Endothelial cell of umbilical vein (primary cell): ENCODE measurements at regions not wholly inside any gene's neighbourhood (a gene's known extent, or its start where the extent isn't known, plus 50 kb on each side); places are given as distances from the start of the nearest gene placed in this dataset.

Source experiments
- CTCF ChIP-seq, 2 donors: IDR thresholded peaks; 1 replicate in 1 of 2; 2 replicates in 1 of 2; pipeline ENCODE4 v1.5.1; 2011; ENCODE audit warnings: low read length in 2 of 2, mild to moderate bottlenecking in 2 of 2, moderate library complexity in 2 of 2, control low read depth in 1 of 2, inconsistent platforms in 1 of 2, low read depth in 1 of 2; ENCODE audit not compliant: insufficient read depth in 1 of 2; ENCODE audit errors: extremely low read depth in 1 of 2
- EZH2 ChIP-seq: IDR thresholded peaks from 2 replicates; pipeline ENCODE4 v1.6.1; 2012; ENCODE audit warnings: borderline replicate concordance, low read depth, mild to moderate bottlenecking, moderate library complexity, low read length, inconsistent platforms; ENCODE audit not compliant: severe bottlenecking
- JUN ChIP-seq: IDR thresholded peaks from 2 replicates; pipeline ENCODE4 v1.6.1; 2011; ENCODE audit warnings: borderline replicate concordance, low read depth; ENCODE audit not compliant: insufficient read length, insufficient read depth
- MAX ChIP-seq: IDR thresholded peaks from 2 replicates; pipeline ENCODE4 v1.6.1; 2011; ENCODE audit not compliant: insufficient read depth, insufficient read length
- MYC ChIP-seq: IDR thresholded peaks from one replicate; pipeline ENCODE4 v1.6.1; 2011; ENCODE audit warnings: mild to moderate bottlenecking, low read depth, low read length
- POLR2A ChIP-seq: IDR thresholded peaks from 2 replicates; pipeline ENCODE4 v1.6.1; 2012; ENCODE audit warnings: low read depth, mild to moderate bottlenecking, control low read depth, low read length
- POLR2AphosphoS5 ChIP-seq: IDR thresholded peaks from 2 replicates; pipeline ENCODE4 v1.6.1; 2012; ENCODE audit warnings: low read depth, mild to moderate bottlenecking, control low read depth, low read length, moderate library complexity; ENCODE audit not compliant: insufficient read depth

DNA sequence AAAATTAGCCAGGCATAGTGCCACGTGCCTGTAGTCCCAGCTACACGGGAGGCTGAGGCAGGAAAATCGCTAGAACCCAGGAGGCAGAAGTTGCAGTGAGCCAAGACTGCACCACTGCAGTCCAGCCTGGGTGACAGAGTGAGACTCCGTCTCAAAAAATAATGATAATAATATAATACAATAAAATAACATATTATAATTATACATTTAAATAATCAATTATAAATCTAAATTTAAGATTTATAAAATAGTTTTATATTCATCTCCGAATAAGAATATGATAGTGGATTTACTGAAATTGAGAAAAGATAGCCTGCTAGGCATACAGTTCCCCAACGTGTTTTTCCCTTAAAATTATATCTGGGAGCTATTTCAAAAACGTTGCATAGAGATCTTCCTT is 599.6 kb downstream of the CDH18 start:
- no peak for TF ChIP-seq MAX
- TF ChIP-seq EZH2: no peak
- TF ChIP-seq POLR2A: no peak
- TF ChIP-seq MYC: no peak
- TF ChIP-seq JUN: no peak
- TF ChIP-seq CTCF (IDR thresholded peaks at IDR 0.05; ENCODE audit: extremely low read depth in 1 of 2, insufficient read depth in 1 of 2, low read depth in 1 of 2, low read length in 2 of 2): no peak
- no peak for TF ChIP-seq POLR2AphosphoS5
